ENCODE measurements at regions not wholly inside any gene's neighbourhood (a gene's known extent, or its start where the extent isn't known, plus 50 kb on each side); places are given as distances from the start of the nearest gene placed in this dataset.

DNA sequence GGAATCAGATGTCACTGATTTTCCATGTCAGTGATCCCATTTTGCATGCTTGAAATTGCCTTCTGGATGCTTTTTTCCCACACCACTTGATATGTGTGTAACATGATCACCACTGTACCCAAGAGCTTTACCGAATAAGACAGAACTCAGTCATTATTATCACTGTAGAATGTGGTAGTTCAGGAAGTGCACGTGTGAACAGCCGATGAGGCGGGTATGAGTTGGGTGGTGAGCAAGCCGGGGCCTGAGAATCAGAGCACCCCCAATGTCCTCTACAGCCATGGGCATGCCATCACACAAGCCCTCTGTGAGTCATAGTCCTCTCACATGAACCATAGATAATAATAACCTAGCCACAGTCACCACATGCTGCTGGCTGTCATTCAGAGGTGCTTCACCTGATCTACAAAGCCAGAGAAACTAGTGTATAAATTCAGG lies 470.8 kb downstream of the SOX2 start:
- H4K20me1 ChIP-seq (replicated peaks; ENCODE audit: control insufficient read depth, extremely low read depth, insufficient read depth, low read length) = no peaks in the 10 kb centered on the region
- no peak overlapping the region for H3K9ac ChIP-seq (replicated peaks; ENCODE audit: extremely low read depth, insufficient read depth, low read length)
- no peaks in the 10 kb centered on the region for H3K9me1 ChIP-seq (replicated peaks; ENCODE audit: control insufficient read depth, extremely low read depth, insufficient read depth, low read length)
- DNase-seq (ENCODE audit: low read depth, low spot score) = no peak
- no TSS peak for BruUV-seq (replicated peaks)
- no peak for FAIRE-seq
- H3K9me3 ChIP-seq (replicated peaks; ENCODE audit: control insufficient read depth, insufficient read depth, low read length) = no peaks in the 10 kb centered on the region
- no peaks in the 10 kb centered on the region for H3K4me1 ChIP-seq (ENCODE audit: control insufficient read depth, extremely low read depth, insufficient read depth, low read length)
- no peaks in the 10 kb centered on the region for H3K79me2 ChIP-seq (ENCODE audit: control insufficient read depth, insufficient read depth, low read length)
- H3K27ac ChIP-seq (ENCODE audit: insufficient read depth, low read depth, low read length) = no peak overlapping the region
- no peak overlapping the region for H2AFZ ChIP-seq (ENCODE audit: low read depth, low read length)
- H3K4me2 ChIP-seq (ENCODE audit: insufficient read depth, low read length) = no peak overlapping the region
- CTCF ChIA-PET = no interaction called here
- dilution Hi-C loops (cut with MboI; ENCODE audit: extremely low pct_ligation_motif_present, low sequenced_read_pairs) (no loop called here), intact Hi-C loops (cut with micrococcal nuclease) (no loop called here)
- H3K27me3 ChIP-seq (ENCODE audit: control insufficient read depth in 2 of 2, insufficient read depth in 2 of 2, low read length in 2 of 2) = no peaks in the 10 kb centered on the region
- no peaks in the 10 kb centered on the region for H3K36me3 ChIP-seq (ENCODE audit: control insufficient read depth in 2 of 2, extremely low read depth in 1 of 2, insufficient read depth in 2 of 2, low read length in 2 of 2)
- no peak overlapping the region for H3K4me3 ChIP-seq (replicated peaks in 1 of 3; ENCODE audit: insufficient read depth in 1 of 3, low read depth in 1 of 3, low read length in 3 of 3)
- POLR2A ChIA-PET = no interaction called here
- TF ChIP-seq MAX (IDR thresholded peaks at IDR 0.05; ENCODE audit: insufficient read depth, insufficient read length) = no peak
- no peak for TF ChIP-seq POLR2A (IDR thresholded peaks at IDR 0.05; ENCODE audit: low read depth, low read length)
- TF ChIP-seq, protein P1, sequence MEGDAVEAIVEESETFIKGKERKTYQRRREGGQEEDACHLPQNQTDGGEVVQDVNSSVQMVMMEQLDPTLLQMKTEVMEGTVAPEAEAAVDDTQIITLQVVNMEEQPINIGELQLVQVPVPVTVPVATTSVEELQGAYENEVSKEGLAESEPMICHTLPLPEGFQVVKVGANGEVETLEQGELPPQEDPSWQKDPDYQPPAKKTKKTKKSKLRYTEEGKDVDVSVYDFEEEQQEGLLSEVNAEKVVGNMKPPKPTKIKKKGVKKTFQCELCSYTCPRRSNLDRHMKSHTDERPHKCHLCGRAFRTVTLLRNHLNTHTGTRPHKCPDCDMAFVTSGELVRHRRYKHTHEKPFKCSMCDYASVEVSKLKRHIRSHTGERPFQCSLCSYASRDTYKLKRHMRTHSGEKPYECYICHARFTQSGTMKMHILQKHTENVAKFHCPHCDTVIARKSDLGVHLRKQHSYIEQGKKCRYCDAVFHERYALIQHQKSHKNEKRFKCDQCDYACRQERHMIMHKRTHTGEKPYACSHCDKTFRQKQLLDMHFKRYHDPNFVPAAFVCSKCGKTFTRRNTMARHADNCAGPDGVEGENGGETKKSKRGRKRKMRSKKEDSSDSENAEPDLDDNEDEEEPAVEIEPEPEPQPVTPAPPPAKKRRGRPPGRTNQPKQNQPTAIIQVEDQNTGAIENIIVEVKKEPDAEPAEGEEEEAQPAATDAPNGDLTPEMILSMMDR (IDR thresholded peaks at IDR 0.05; ENCODE audit: extremely low read depth in 1 of 2, insufficient read depth in 1 of 2, low read depth in 1 of 2, low read length in 2 of 2) = no peak
- TF ChIP-seq MYC (IDR thresholded peaks at IDR 0.05; ENCODE audit: low read depth, low read length) = no peak
- TF ChIP-seq EZH2 (IDR thresholded peaks at IDR 0.05; ENCODE audit: borderline replicate concordance, low read depth, low read length, severe bottlenecking) = no peak
- no peak for TF ChIP-seq FOS (IDR thresholded peaks at IDR 0.05; ENCODE audit: borderline replicate concordance, insufficient read depth, low read length)
- no peak for TF ChIP-seq POLR2AphosphoS5 (IDR thresholded peaks at IDR 0.05; ENCODE audit: insufficient read depth, low read depth, low read length)
- no peak for TF ChIP-seq JUN (IDR thresholded peaks at IDR 0.05; ENCODE audit: borderline replicate concordance, insufficient read depth, insufficient read length, low read depth)
- TF ChIP-seq GATA2 (IDR thresholded peaks at IDR 0.05; ENCODE audit: insufficient read depth, insufficient read length, low read depth, low read length) = no peak
